ACHN (cell line): ENCODE measurements at regions not wholly inside any gene's neighbourhood (a gene's known extent, or its start where the extent isn't known, plus 50 kb on each side); places are given as distances from the start of the nearest gene placed in this dataset.

ENCODE experiments used
- DNase-seq: peaks from one replicate; pipeline ENCODE4 v3.0.0-alpha.2; 2015
- in situ Hi-C: cut with HindIII; loops from 2 replicates; pipeline ENCODE4 v1.10.0; 2017; ENCODE audit warnings: low sequenced_read_pairs, low pct_ligation_motif_present, low pct_unique_long_range_greater_than_20kb

DNA sequence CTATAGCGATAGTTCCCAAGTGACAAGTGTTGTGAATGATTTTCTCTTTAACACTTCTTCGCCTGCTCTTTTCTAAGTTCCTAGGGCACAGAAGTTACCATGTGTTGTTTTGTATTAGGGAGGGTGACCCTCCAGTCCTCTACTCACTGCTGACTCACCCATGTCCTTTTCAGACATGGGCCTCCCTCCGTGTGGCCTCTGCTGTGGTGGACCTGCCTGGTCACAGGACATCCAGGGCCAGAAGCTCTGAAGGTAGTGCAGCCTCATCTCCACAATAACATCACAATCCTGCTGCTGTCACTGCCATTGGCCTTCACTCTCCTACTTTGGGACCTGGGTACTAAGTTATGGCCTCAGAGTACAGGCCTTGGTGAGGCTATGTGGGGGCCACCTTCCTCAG lies 87.1 kb upstream of the TNFAIP3 start:
- in situ Hi-C loops = no loop called here
- no peak for DNase-seq

GRCh38 chr6:137780447-137781034 lies 86.5 kb upstream of the TNFAIP3 start:
- in situ Hi-C loops = no loop called here
- DNase-seq = no peak

GRCh38 chr6:137781639-137782038 lies 85.4 kb upstream of the TNFAIP3 start:
- in situ Hi-C loops = no loop called here
- DNase-seq = no peak

DNA sequence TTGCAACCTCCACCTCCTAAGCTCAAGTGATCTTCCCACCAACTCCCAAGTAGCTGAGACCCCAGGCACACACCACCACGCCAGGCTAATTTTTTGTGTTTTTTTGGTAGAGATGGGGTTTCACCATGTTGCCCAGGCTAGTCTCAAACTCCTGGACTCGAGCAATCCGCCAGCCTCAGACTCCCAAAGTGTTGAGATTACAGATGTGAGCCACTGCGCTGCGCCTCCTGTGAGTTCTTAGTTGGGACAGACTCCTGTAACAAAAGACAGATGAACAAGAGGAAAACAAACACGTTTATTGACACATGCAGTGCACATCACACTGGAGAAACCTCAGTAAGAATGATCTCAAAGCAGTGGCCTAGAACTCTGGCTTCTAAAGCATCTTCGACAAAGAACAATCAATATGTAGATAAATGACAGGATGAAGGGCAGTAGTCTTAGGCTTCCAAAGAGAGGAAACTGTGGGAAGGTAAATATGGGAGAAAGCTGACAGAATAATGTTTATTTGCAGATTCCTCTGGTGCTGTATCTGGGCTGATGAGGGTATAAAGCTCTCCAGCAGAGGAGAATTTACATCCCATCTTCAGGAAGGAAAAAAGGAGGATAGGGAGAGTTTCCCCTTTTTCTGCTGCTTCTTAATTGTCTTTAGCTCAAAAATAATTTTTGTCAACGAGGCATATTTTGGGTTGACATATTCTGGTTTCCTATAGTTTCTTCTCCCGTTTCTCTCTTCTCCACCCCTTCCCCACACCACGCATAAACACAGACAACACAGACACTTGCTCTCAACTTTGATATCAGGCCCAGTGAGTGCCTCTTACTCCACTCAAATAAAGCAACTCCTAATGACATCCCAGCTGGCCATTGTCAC lies 84.7 kb upstream of the TNFAIP3 start:
- DNase-seq = no peak

DNA sequence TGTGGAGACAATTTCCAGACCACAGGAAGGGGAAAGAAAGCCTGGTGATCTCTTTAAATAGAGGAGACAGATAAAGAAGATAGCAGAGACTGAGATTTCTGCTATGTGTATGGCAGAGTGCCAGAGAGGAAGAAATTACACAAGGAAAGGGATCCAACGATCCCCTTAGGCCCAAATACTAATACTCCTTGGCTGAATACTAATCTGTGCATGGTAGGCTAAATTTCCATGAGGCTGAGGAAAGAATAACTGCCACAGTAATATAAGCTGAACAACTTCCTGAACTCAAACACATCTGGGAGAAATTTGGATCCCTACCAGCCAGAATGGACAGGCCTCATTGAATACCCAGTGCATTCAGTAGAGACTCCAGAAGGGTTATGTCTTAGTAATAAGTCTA lies 83.3 kb upstream of the TNFAIP3 start:
- in situ Hi-C loops = no loop called here
- DNase-seq = no peak

More for the DNA sequence above, 84.7 kb upstream of the TNFAIP3 start:
- in situ Hi-C loops = no loop called here

DNA sequence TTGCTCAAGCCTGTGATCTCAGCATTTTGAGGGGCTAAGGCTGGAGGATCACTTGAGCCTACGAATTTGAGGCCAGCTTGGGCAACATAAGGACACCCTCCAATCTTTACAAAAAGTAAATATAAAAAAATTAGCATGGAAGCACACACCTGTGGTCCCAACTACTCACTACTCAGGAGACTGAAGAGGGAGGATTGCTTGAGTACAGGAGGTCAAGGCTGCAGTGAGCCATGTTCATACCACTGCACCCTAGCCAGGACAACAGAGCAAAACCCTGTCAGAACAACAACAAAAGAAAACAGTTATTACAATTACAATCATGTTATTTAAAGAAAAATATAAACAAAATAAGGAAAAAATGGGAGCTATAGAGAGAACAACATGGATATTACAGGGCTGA lies 82.5 kb upstream of the TNFAIP3 start:
- in situ Hi-C loops = no loop called here
- DNase-seq = no peak

GRCh38 chr6:137787016-137787415 lies 80.0 kb upstream of the TNFAIP3 start:
- DNase-seq = no peak
- in situ Hi-C loops = no loop called here

DNA sequence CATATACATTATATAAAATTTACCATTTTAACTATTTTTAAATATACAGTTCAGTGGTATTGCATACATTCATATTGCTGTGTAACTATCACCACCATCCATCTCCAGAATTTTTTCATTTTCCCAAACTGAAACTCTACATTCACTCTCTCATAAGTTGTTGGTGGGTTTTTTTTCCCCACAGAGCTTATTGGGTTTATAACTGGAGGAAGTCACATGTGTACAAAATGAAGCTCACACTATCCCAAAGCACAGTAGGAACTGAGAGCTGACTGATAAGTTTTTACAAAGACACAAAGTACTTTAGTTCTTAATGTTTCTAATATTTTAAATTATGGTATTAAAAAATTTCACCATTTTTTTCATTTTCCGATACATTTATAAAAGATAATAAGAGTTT lies 78.8 kb upstream of the TNFAIP3 start:
- in situ Hi-C loops = no loop called here
- no peak for DNase-seq

DNA sequence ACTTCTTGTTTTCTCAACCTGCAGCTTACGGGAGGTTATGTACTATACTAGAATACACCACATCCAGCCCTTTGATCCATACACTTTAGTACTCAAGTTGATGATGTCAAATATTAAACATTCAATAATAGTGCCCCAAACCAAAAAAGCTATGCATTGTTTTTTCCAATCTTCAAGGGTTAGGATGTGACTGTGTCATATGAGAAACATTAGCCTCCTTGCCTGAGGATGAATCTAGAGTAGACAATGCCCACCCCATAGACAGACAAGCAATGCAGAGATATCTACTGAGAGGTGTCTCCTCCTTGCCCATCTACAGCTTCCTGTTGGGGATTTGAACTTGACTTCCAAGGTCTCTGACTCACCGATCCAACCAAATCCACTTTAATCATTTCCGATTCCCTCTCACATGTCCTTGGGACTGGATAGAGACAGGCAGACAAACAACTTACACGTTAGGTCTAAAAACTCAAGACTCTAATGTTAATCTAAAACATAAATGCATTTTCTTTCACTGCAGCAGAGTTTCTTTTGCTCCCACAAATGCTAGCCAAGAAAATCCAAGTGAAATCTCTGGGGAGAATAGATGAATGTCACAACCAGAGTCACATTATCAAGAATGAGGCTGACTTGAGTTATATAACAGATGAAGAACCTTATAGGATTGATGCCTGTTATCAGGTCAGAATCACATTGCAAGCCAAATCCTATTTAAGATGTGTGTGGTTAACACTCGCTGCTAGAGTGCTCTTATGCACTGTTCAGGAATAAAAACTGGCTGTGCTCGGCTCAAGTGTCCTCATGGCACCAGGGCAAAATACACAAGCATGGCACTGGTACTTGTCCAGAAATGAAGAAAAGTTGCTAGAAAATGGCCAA lies 75.5 kb upstream of the TNFAIP3 start:
- in situ Hi-C loops = no loop called here
- no peak for DNase-seq

DNA sequence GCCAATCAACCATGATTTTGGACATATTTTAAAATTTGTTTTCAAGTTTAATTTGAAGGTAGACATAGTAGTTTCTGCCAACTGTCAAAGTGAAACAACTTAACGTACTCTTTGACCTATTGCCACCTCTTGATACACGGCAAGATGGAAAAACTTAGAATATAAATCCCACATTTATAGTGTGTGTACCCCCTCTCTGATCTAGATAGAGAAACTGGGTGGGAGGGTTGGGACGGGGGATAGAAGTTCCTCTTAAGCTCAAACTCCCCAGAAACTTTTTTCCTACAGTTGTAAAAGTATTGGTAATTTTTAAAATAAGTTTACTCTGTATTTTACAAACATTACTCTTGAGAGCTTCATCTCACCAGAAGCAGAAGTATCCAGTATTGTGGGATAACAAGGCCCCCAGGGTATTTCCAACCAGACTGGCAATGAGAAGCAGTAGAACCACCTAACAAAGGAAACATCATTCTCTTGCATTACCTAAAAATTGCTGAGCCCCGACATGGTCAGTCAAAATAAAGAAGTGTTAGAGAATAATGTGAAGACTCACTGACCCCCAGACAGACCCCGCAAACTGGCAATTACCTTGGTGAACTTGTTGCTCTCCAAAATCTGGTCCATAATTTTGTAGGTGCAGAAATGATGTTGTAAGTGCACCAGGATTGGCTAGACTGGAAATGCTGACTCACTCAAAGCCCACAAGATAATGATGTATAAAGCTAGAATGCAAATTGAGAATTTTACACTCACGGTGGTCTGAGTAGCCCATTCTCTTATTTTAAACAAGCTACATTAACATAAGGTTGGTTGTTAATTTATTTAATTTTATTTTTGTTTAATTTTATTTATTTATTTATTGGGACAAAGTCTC lies 74.7 kb upstream of the TNFAIP3 start:
- DNase-seq = no peak
- in situ Hi-C loops = no loop called here

DNA sequence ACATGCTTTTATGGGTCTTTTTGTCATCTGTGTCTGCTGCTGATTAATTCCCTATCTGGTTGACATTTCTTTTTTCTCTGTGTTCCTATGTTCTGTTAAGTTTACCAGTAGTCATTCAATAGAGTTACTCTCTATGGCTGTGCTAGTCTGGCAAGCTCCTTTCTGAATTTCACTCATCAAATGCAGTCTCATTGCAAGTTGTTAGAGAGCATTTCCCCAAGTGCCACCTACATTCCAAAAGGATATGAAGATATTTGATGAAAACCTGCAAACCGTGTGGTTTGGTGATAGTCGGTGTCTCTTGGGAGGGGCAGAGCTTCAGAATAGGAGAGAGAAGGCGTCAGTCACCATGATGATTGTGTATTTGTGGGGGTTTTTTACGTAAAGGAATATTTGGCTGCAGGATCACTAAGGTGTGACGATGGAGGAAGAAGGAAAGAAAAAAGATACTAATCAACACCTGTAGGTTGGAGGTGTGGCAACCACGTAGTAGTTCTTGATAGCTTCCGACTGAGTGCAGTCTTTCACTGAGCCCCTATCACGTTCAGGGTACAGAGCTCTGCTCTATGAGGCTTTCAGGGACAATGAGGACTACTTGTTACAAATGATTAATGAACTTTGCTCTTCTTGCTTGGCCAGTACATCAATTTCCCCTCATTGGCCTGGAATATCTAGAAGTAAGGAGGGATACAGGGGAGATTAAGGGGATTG lies 73.1 kb upstream of the TNFAIP3 start:
- in situ Hi-C loops = no loop called here

GRCh38 chr6:137794516-137795201 lies 72.4 kb upstream of the TNFAIP3 start:
- in situ Hi-C loops = no loop called here
- DNase-seq = no peak

More for the DNA sequence above, 73.1 kb upstream of the TNFAIP3 start:
- no peak for DNase-seq

- in situ Hi-C loops = no loop called here
- no peak for DNase-seq
Observed at GRCh38 chr6:137795501-137795900, 71.6 kb upstream of the TNFAIP3 start.

DNA sequence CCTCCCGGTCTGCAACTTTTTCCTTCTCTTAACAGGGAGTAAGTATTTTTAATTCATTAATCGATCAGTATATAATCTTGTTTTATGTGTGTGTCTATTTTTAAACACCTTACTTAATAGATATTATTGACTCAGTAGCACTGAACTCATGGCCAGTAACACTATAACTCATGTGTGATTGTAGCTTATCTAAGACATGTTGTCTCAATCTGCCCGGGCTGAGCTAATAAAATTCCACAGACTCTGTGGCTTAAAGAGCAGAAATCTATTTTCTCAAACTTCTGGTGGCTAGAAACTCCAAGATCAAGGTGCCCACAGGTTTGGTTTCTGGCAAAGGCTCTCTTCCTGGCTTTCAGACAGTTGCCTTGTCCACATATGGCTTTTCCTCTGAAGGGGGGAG lies 68.8 kb upstream of the TNFAIP3 start:
- in situ Hi-C loops = no loop called here

DNA sequence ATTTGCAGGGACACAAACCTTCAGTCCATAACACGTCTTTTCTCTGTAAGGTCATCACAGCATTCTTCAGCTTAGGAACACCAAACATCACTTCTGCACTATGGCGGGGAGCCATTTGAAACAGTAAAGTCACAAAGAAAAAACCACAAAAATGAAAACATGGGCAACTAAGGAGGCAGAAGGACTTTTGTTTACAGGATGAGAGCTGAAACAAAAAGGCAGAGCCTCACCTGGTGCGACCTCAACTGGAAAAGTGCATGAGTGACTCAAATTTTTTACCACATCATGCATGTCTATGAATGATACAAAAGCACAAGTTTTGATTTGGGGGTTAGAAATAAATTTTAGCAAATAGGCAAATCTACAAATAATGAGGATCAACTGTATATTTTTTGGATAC lies 68.2 kb upstream of the TNFAIP3 start:
- in situ Hi-C loops = no loop called here
- DNase-seq = no peak

More for the DNA sequence above, 68.8 kb upstream of the TNFAIP3 start:
- DNase-seq = no peak

DNA sequence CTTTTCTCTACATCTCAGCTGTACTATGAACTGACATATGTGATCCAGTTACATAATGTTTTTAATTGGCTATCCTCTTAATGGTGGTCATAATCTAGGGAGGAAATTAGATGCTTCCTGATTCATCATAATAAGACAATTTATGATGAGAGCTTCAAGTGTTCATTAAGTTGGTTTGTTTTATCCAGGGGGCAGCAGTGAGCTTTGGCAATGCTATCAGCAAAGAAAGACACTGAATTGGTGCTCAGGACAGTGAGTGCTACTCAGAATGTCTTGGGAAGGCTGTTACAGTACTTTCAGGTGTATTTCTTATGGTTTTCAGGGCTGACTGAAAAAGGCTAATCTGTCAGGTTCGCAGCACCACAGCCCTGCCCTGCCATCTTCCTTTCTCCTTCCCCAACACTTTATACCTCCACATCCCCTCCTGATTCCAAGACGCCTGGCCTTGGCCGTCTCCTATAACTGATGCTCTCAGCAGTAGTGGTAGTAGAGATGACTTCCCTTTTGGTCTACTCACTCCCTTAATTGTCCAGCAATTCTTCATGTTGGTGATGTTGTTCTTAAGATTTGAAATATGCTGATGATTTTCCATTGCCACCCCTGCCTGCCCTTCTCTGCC lies 67.0 kb upstream of the TNFAIP3 start:
- peak; percentile 62 for DNase-seq
- in situ Hi-C loops = no loop called here

GRCh38 chr6:137800762-137801161 lies 66.3 kb upstream of the TNFAIP3 start:
- in situ Hi-C loops = no loop called here
- DNase-seq = no peak
